Effector memory CD4-positive, alpha-beta T cell (primary cell): ENCODE measurements at regions not wholly inside any gene's neighbourhood (a gene's known extent, or its start where the extent isn't known, plus 50 kb on each side); places are given as distances from the start of the nearest gene placed in this dataset.

Source experiments
- DNase-seq, 3 donors: peaks; one replicate each; pipeline ENCODE4 v3.0.0-alpha.2; 2020
- H3K27ac ChIP-seq: 2 replicates; pipeline ENCODE4 v1.7.0; 2013; ENCODE audit warnings: mild to moderate bottlenecking, low read length, moderate library complexity; ENCODE audit not compliant: insufficient read depth, poor library complexity, severe bottlenecking
- H3K27me3 ChIP-seq: replicated peaks from 2 replicates; pipeline ENCODE4 v1.7.0; 2013; ENCODE audit warnings: mild to moderate bottlenecking, low read length; ENCODE audit not compliant: insufficient read depth, control insufficient read depth, poor library complexity, severe bottlenecking
- H3K36me3 ChIP-seq: 2 replicates; pipeline ENCODE4 v1.7.0; 2013; ENCODE audit warnings: mild to moderate bottlenecking, low read length, moderate library complexity; ENCODE audit not compliant: control insufficient read depth, insufficient read depth
- H3K4me1 ChIP-seq: 2 replicates; pipeline ENCODE4 v1.7.0; 2013; ENCODE audit warnings: low read length, mild to moderate bottlenecking; ENCODE audit not compliant: control insufficient read depth, insufficient read depth, poor library complexity, severe bottlenecking
- H3K4me3 ChIP-seq: 2 replicates; pipeline ENCODE4 v1.7.0; 2013; ENCODE audit warnings: low read length, low read depth, mild to moderate bottlenecking; ENCODE audit not compliant: insufficient read depth, poor library complexity, severe bottlenecking
- H3K9me3 ChIP-seq: 2 replicates; pipeline ENCODE4 v1.7.0; 2013; ENCODE audit warnings: mild to moderate bottlenecking, low read length, moderate library complexity; ENCODE audit not compliant: control insufficient read depth

GRCh38 chr15:93217343-93217742 lies 128.3 kb upstream of the RGMA start:
- H3K4me1 ChIP-seq = no peaks in the 10 kb centered on the region
- no peaks in the 10 kb centered on the region for H3K9me3 ChIP-seq
- no peak for DNase-seq
- no peak overlapping the region for H3K4me3 ChIP-seq
- no peaks in the 10 kb centered on the region for H3K36me3 ChIP-seq
- no peak overlapping the region for H3K27ac ChIP-seq
- H3K27me3 ChIP-seq = no peaks in the 10 kb centered on the region

- Histone ChIP-seq H3K27me3 (no peaks in the 10 kb centered on the region), H3K9me3 (no peaks in the 10 kb centered on the region), H3K4me3 (no peak overlapping the region), H3K27ac (no peak overlapping the region), H3K4me1 (no peaks in the 10 kb centered on the region), H3K36me3 (no peaks in the 10 kb centered on the region)
- no peak for DNase-seq
These were observed 125.1 kb upstream of the RGMA start for GRCh38 chr15:93214106-93214505.

GRCh38 chr15:93213281-93213680 lies 124.3 kb upstream of the RGMA start:
- DNase-seq = no peak
- Histone ChIP-seq H3K4me1 (no peaks in the 10 kb centered on the region), H3K27ac (no peak overlapping the region), H3K27me3 (no peaks in the 10 kb centered on the region), H3K9me3 (no peaks in the 10 kb centered on the region), H3K4me3 (no peak overlapping the region), H3K36me3 (no peaks in the 10 kb centered on the region)

- Histone ChIP-seq H3K4me3 (no peak overlapping the region), H3K27ac (no peak overlapping the region), H3K9me3 (no peaks in the 10 kb centered on the region), H3K4me1 (no peaks in the 10 kb centered on the region), H3K27me3 (no peaks in the 10 kb centered on the region), H3K36me3 (no peaks in the 10 kb centered on the region)
- no peak for DNase-seq
These were observed 123.6 kb upstream of the RGMA start for GRCh38 chr15:93212578-93212977.

- H3K27ac ChIP-seq = no peak overlapping the region
- DNase-seq = no peak
- H3K4me3 ChIP-seq = no peak overlapping the region
- H3K36me3 ChIP-seq = no peaks in the 10 kb centered on the region
- no peaks in the 10 kb centered on the region for H3K4me1 ChIP-seq
- H3K27me3 ChIP-seq = no peaks in the 10 kb centered on the region
- no peaks in the 10 kb centered on the region for H3K9me3 ChIP-seq
These were observed 122.0 kb upstream of the RGMA start for GRCh38 chr15:93210995-93211394.

- no peak overlapping the region for H3K27ac ChIP-seq
These were observed 120.9 kb upstream of the RGMA start for GRCh38 chr15:93209690-93210445.

GRCh38 chr15:93206893-93207292 lies 117.9 kb upstream of the RGMA start:
- H3K9me3 ChIP-seq = no peaks in the 10 kb centered on the region
- H3K27ac ChIP-seq = no peak overlapping the region
- H3K36me3 ChIP-seq = no peaks in the 10 kb centered on the region
- no peak for DNase-seq
- H3K27me3 ChIP-seq = no peaks in the 10 kb centered on the region
- no peaks in the 10 kb centered on the region for H3K4me1 ChIP-seq
- no peak overlapping the region for H3K4me3 ChIP-seq

More at GRCh38 chr15:93209690-93210445, 120.9 kb upstream of the RGMA start:
- Histone ChIP-seq H3K9me3 (no peaks in the 10 kb centered on the region), H3K27me3 (no peaks in the 10 kb centered on the region), H3K4me1 (no peaks in the 10 kb centered on the region), H3K4me3 (no peak overlapping the region), H3K36me3 (no peaks in the 10 kb centered on the region)
- DNase-seq = no peak

- no peak for DNase-seq
- H3K27ac ChIP-seq = no peak overlapping the region
These were observed 116.4 kb upstream of the RGMA start for GRCh38 chr15:93205413-93205812.

GRCh38 chr15:93203036-93203435 lies 114.0 kb upstream of the RGMA start:
- Histone ChIP-seq H3K4me1 (no peaks in the 10 kb centered on the region), H3K4me3 (no peak overlapping the region), H3K36me3 (no peaks in the 10 kb centered on the region), H3K9me3 (no peaks in the 10 kb centered on the region), H3K27me3 (no peaks in the 10 kb centered on the region), H3K27ac (no peak overlapping the region)
- DNase-seq = no peak

More at GRCh38 chr15:93205413-93205812, 116.4 kb upstream of the RGMA start:
- H3K36me3 ChIP-seq = no peaks in the 10 kb centered on the region
- no peak overlapping the region for H3K4me3 ChIP-seq
- H3K4me1 ChIP-seq = no peaks in the 10 kb centered on the region
- H3K9me3 ChIP-seq = no peaks in the 10 kb centered on the region
- H3K27me3 ChIP-seq = no peaks in the 10 kb centered on the region

- no peaks in the 10 kb centered on the region for H3K27me3 ChIP-seq
- no peak overlapping the region for H3K27ac ChIP-seq
- H3K4me3 ChIP-seq = no peak overlapping the region
- no peaks in the 10 kb centered on the region for H3K36me3 ChIP-seq
- no peaks in the 10 kb centered on the region for H3K9me3 ChIP-seq
- H3K4me1 ChIP-seq = no peaks in the 10 kb centered on the region
- no peak for DNase-seq
These were observed 113.4 kb upstream of the RGMA start for GRCh38 chr15:93202405-93202804.
